Breast epithelium (tissue), 4 donors: ENCODE measurements at regions not wholly inside any gene's neighbourhood (a gene's known extent, or its start where the extent isn't known, plus 50 kb on each side); places are given as distances from the start of the nearest gene placed in this dataset.
"Not testable (repeated sequence)": the region's sequence is repeated elsewhere in the genome, so short reads cannot be mapped to it uniquely, and the experiment has no call there.

Source experiments
- DNase-seq, 2 donors: peaks; one replicate each; pipeline ENCODE4 v3.0.0-alpha.2; 2019; ENCODE audit warnings: low spot score in 2 of 2
- H3K27ac ChIP-seq, 2 donors: fragments of 200-600 bp; sonication (generic) in 1 of 2; one replicate each; pipeline ENCODE4 v1.5.1; 2016 to 2019; ENCODE audit warnings: mild to moderate bottlenecking in 1 of 2
- H3K27me3 ChIP-seq, 2 donors: fragments of 200-600 bp; sonication (generic) in 1 of 2; one replicate each; pipeline versions ENCODE4 v1.5.1 to v1.6.0; 2017 to 2019; ENCODE audit warnings: control low read depth in 1 of 2, mild to moderate bottlenecking in 1 of 2
- H3K36me3 ChIP-seq: fragments of 200-600 bp; one replicate; pipeline ENCODE4 v1.5.1; 2019
- H3K4me1 ChIP-seq, 2 donors: fragments of 200-600 bp; sonication (generic); one replicate each; pipeline ENCODE4 v1.5.1; 2016 to 2019; ENCODE audit warnings: control low read depth in 1 of 2
- H3K4me3 ChIP-seq, 3 donors: fragments of 200-600 bp; sonication (generic); 1 replicate in 2 of 3; 2 replicates in 1 of 3; pipeline ENCODE4 v1.5.1; 2016 to 2019; ENCODE audit warnings: mild to moderate bottlenecking in 3 of 3, moderate library complexity in 2 of 3
- H3K9me3 ChIP-seq, 2 donors: fragments of 200-600 bp; sonication (generic) in 1 of 2; one replicate each; pipeline ENCODE4 v1.5.1; 2016 to 2019; ENCODE audit warnings: control low read depth in 1 of 2
- CTCF ChIP-seq, 3 donors: fragments of 450-650 bp; IDR thresholded peaks; one replicate each; pipeline ENCODE4 v1.5.1; 2016 to 2017; ENCODE audit warnings: antibody characterized with exemption in 3 of 3, mild to moderate bottlenecking in 3 of 3, moderate library complexity in 3 of 3
- POLR2A ChIP-seq: fragments of 450-650 bp; IDR thresholded peaks from one replicate; pipeline ENCODE4 v1.6.1; 2016; ENCODE audit warnings: antibody characterized with exemption, mild to moderate bottlenecking, moderate library complexity
- POLR2AphosphoS5 ChIP-seq, 3 donors: sonication (generic); formaldehyde crosslinking; IDR thresholded peaks; one replicate each; pipeline ENCODE4 v1.6.1; 2017; ENCODE audit warnings: antibody characterized with exemption in 3 of 3
- intact Hi-C: fragments of 100-400 bp; cut with DNase I; formaldehyde crosslinking; loops from one replicate; pipeline ENCODE4 v1.15.1; 2023; ENCODE audit warnings: low total_unique reads

GRCh38 chr2:224217233-224217961 is 178.3 kb upstream of the SERPINE2 start:
- TF ChIP-seq POLR2A = no peak
- no peak for TF ChIP-seq POLR2AphosphoS5 (IDR thresholded peaks at IDR 0.05)
- TF ChIP-seq CTCF (IDR thresholded peaks at IDR 0.05) = no peak
- DNase-seq = no peak
- intact Hi-C loops = no loop called here

GRCh38 chr2:224215611-224216010 is 176.5 kb upstream of the SERPINE2 start:
- H3K27ac ChIP-seq, H3K4me3 ChIP-seq, H3K9me3 ChIP-seq, intact Hi-C loops, H3K4me1 ChIP-seq, DNase-seq, H3K36me3 ChIP-seq, H3K27me3 ChIP-seq: not testable (repeated sequence)

More at GRCh38 chr2:224217233-224217961, 178.3 kb upstream of the SERPINE2 start:
- Histone ChIP-seq H3K27me3 (no peaks in the 10 kb centered on the region), H3K4me3 (no peak overlapping the region), H3K9me3 (peaks cover 0 to 6% of the 10 kb centered on the region in 2 donors), H3K27ac (no peak overlapping the region), H3K36me3 (no peaks in the 10 kb centered on the region), H3K4me1 (no peaks in the 10 kb centered on the region)

- H3K4me1 ChIP-seq = no peaks in the 10 kb centered on the region
- no peaks in the 10 kb centered on the region for H3K27me3 ChIP-seq
- no peak for DNase-seq
- intact Hi-C loops = no loop called here
- H3K27ac ChIP-seq = no peak overlapping the region
- peaks cover 0 to 6% of the 10 kb centered on the region in 2 donors for H3K9me3 ChIP-seq
- no peak overlapping the region for H3K4me3 ChIP-seq
- no peaks in the 10 kb centered on the region for H3K36me3 ChIP-seq
- TF ChIP-seq POLR2AphosphoS5 (IDR thresholded peaks at IDR 0.05) (no peak), POLR2A (no peak), CTCF (IDR thresholded peaks at IDR 0.05) (no peak)
Measured at GRCh38 chr2:224213396-224213795, 174.3 kb upstream of the SERPINE2 start.

GRCh38 chr2:224211791-224212190 is 172.7 kb upstream of the SERPINE2 start:
- no peaks in the 10 kb centered on the region for H3K27me3 ChIP-seq
- no peak overlapping the region for H3K27ac ChIP-seq
- H3K36me3 ChIP-seq = no peaks in the 10 kb centered on the region
- H3K4me3 ChIP-seq = no peak overlapping the region
- no peaks in the 10 kb centered on the region for H3K9me3 ChIP-seq
- no peak for DNase-seq
- intact Hi-C loops = no loop called here
- H3K4me1 ChIP-seq = no peaks in the 10 kb centered on the region
- TF ChIP-seq POLR2A (no peak), CTCF (IDR thresholded peaks at IDR 0.05) (no peak)

GRCh38 chr2:224211181-224211480 is 172.0 kb upstream of the SERPINE2 start:
- no peaks in the 10 kb centered on the region for H3K36me3 ChIP-seq
- DNase-seq = no peak
- H3K4me1 ChIP-seq = no peaks in the 10 kb centered on the region
- no peak overlapping the region for H3K27ac ChIP-seq
- no peaks in the 10 kb centered on the region for H3K27me3 ChIP-seq
- no peak overlapping the region for H3K4me3 ChIP-seq
- intact Hi-C loops = no loop called here
- no peaks in the 10 kb centered on the region for H3K9me3 ChIP-seq
- no peak for TF ChIP-seq POLR2A
- no peak for TF ChIP-seq POLR2AphosphoS5 (IDR thresholded peaks at IDR 0.05)
- TF ChIP-seq CTCF (IDR thresholded peaks at IDR 0.05) = no peak
